HG02970 (cell line): ENCODE measurements at regions not wholly inside any gene's neighbourhood (a gene's known extent, or its start where the extent isn't known, plus 50 kb on each side); places are given as distances from the start of the nearest gene placed in this dataset.

Experiments
- ATAC-seq: cut with Tn5 transposase; IDR thresholded peaks from one replicate; pipeline ENCODE4 v1.9.1; 2021; ENCODE audit warnings: mild to moderate bottlenecking, moderate library complexity, moderate number of reproducible peaks; ENCODE audit not compliant: unreplicated experiment, low FRiP score

- no peak for ATAC-seq
These were observed 74.4 kb upstream of the SMIM36 start for GRCh38 chr17:55585629-55586028.

- no peak for ATAC-seq
These were observed 73.6 kb upstream of the SMIM36 start for GRCh38 chr17:55584861-55585260.

GRCh38 chr17:55584055-55584685 is 72.9 kb upstream of the SMIM36 start:
- ATAC-seq = no peak

GRCh38 chr17:55582897-55583296 is 71.6 kb upstream of the SMIM36 start:
- ATAC-seq = no peak

- no peak for ATAC-seq
These were observed 69.4 kb upstream of the SMIM36 start for GRCh38 chr17:55580596-55581133.

GRCh38 chr17:55577687-55578086 is 66.4 kb upstream of the SMIM36 start:
- ATAC-seq = no peak

GRCh38 chr17:55576996-55577586 is 65.8 kb upstream of the SMIM36 start:
- peak; percentile 53 for ATAC-seq

GRCh38 chr17:55576237-55576995 is 65.2 kb upstream of the SMIM36 start:
- ATAC-seq = peak; percentile 13

GRCh38 chr17:55575058-55575636 is 63.9 kb upstream of the SMIM36 start:
- ATAC-seq = no peak

- no peak for ATAC-seq
These were observed 61.3 kb upstream of the SMIM36 start for GRCh38 chr17:55572599-55572998.

GRCh38 chr17:55572139-55572538 is 60.9 kb upstream of the SMIM36 start:
- ATAC-seq = no peak

GRCh38 chr17:55571095-55571494 is 59.8 kb upstream of the SMIM36 start:
- ATAC-seq = no peak

- ATAC-seq = no peak
These were observed 59.1 kb upstream of the SMIM36 start for GRCh38 chr17:55570391-55570790.

GRCh38 chr17:55567240-55568214 is 56.3 kb upstream of the SMIM36 start:
- ATAC-seq = no peak

GRCh38 chr17:55564081-55564480 is 52.8 kb upstream of the SMIM36 start:
- no peak for ATAC-seq

GRCh38 chr17:55563363-55563762 is 52.1 kb upstream of the SMIM36 start:
- no peak for ATAC-seq

GRCh38 chr17:55561973-55562495 is 50.8 kb upstream of the SMIM36 start:
- no peak for ATAC-seq

GRCh38 chr17:55561316-55561972 is 50.2 kb upstream of the SMIM36 start:
- ATAC-seq = no peak
